ENCODE measurements at regions not wholly inside any gene's neighbourhood (a gene's known extent, or its start where the extent isn't known, plus 50 kb on each side); places are given as distances from the start of the nearest gene placed in this dataset.
A peak's percentile ranks its signal among the peaks of the same experiment; 100 is the strongest.

- no peak for DNase-seq
- H3K27ac ChIP-seq (ENCODE audit: low read depth in 1 of 2, low read length in 2 of 2), result no peak overlapping the region
- H3K4me2 ChIP-seq (replicated peaks; ENCODE audit: extremely low read depth, low read length, poor library complexity, severe bottlenecking), result no peak overlapping the region
- Mint-ChIP-seq H3K27ac (no peak overlapping the region), H3K36me3 (no peaks in the 10 kb centered on the region), H3K4me3 (peak overlapping the region in 1 of 2 donors; percentile 56), H3K9me3 (peaks cover 3 to 10% (median 5%) of the 10 kb centered on the region in 7 donors), H3K27me3 (ENCODE audit: low read depth in 3 of 3) (peaks cover 7 to 21% (median 9%) of the 10 kb centered on the region in 3 donors), H3K4me1 (no peaks in the 10 kb centered on the region)
- H3K4me3 ChIP-seq (replicated peaks in 1 of 3; ENCODE audit: low read depth in 2 of 3, low read length in 3 of 3), result no peak overlapping the region
- H3K9me3 ChIP-seq (replicated peaks in 1 of 2; ENCODE audit: control insufficient read depth in 1 of 2, insufficient read depth in 1 of 2, low read length in 2 of 2), result no peaks in the 10 kb centered on the region
- no peaks in the 10 kb centered on the region for H4K20me1 ChIP-seq (ENCODE audit: insufficient read depth, low read length)
- no peaks in the 10 kb centered on the region for H3K79me2 ChIP-seq (ENCODE audit: insufficient read depth, low read length)
- intact Hi-C loops (cut with micrococcal nuclease), result no loop called here
- TF ChIP-seq, protein P1, sequence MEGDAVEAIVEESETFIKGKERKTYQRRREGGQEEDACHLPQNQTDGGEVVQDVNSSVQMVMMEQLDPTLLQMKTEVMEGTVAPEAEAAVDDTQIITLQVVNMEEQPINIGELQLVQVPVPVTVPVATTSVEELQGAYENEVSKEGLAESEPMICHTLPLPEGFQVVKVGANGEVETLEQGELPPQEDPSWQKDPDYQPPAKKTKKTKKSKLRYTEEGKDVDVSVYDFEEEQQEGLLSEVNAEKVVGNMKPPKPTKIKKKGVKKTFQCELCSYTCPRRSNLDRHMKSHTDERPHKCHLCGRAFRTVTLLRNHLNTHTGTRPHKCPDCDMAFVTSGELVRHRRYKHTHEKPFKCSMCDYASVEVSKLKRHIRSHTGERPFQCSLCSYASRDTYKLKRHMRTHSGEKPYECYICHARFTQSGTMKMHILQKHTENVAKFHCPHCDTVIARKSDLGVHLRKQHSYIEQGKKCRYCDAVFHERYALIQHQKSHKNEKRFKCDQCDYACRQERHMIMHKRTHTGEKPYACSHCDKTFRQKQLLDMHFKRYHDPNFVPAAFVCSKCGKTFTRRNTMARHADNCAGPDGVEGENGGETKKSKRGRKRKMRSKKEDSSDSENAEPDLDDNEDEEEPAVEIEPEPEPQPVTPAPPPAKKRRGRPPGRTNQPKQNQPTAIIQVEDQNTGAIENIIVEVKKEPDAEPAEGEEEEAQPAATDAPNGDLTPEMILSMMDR (IDR thresholded peaks at IDR 0.05), result no peak
- H3K9ac ChIP-seq (ENCODE audit: insufficient read depth, low read length, poor library complexity, severe bottlenecking), result no peak overlapping the region
- no peaks in the 10 kb centered on the region for H3K4me1 ChIP-seq (ENCODE audit: control insufficient read depth in 1 of 2, insufficient read depth in 2 of 2, low read length in 2 of 2)
- no peaks in the 10 kb centered on the region for H3K36me3 ChIP-seq (replicated peaks in 1 of 2; ENCODE audit: control insufficient read depth in 1 of 2, insufficient read depth in 2 of 2, low read length in 2 of 2)
- WGBS (ENCODE audit: insufficient coverage), result 9% methylated on average over 26 of the region's 34 CpGs
- H3K27me3 ChIP-seq (ENCODE audit: control insufficient read depth in 2 of 2, insufficient read depth in 2 of 2, low read length in 2 of 2), result peaks cover 2 to 10% of the 10 kb centered on the region in 2 donors
- no peak overlapping the region for H2AFZ ChIP-seq (ENCODE audit: insufficient read depth, low read depth, low read length, poor library complexity, severe bottlenecking)
Observed at GRCh38 chr7:54932818-54933543, 85.8 kb upstream of the EGFR start.

DNA sequence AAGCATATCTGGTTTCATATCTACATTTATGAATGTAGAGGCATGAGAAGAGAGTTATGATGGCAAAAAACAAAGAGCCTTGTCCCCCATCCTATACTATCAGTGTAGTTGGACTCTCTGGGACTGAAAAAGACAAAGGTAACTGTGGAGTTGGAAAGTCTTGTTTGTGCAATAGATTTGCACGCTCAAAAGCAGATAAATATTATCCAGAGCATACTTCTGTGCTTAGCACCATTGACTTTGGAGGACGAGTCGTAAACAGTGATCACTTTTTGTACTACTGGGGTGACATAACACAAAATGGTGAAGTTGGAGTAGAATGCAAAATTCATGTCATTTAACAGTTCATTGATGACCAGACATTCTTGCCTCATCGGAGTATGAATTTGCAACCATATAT is 85.2 kb upstream of the EGFR start:
- Mint-ChIP-seq H3K36me3 (no peaks in the 10 kb centered on the region), H3K4me1 (no peaks in the 10 kb centered on the region), H3K27me3 (ENCODE audit: low read depth in 3 of 3) (peaks cover 7 to 21% (median 9%) of the 10 kb centered on the region in 3 donors), H3K9me3 (peaks cover 3 to 10% (median 6%) of the 10 kb centered on the region in 7 donors), H3K4me3 (peak overlapping the region in 1 of 2 donors; percentile 56), H3K27ac (no peak overlapping the region)
- Histone ChIP-seq H3K79me2 (ENCODE audit: insufficient read depth, low read length) (no peaks in the 10 kb centered on the region), H3K27me3 (ENCODE audit: control insufficient read depth in 2 of 2, insufficient read depth in 2 of 2, low read length in 2 of 2) (peaks cover 2 to 10% of the 10 kb centered on the region in 2 donors), H3K9ac (ENCODE audit: insufficient read depth, low read length, poor library complexity, severe bottlenecking) (no peak overlapping the region), H3K9me3 (replicated peaks in 1 of 2; ENCODE audit: control insufficient read depth in 1 of 2, insufficient read depth in 1 of 2, low read length in 2 of 2) (no peaks in the 10 kb centered on the region), H3K4me2 (replicated peaks; ENCODE audit: extremely low read depth, low read length, poor library complexity, severe bottlenecking) (no peak overlapping the region), H3K36me3 (replicated peaks in 1 of 2; ENCODE audit: control insufficient read depth in 1 of 2, insufficient read depth in 2 of 2, low read length in 2 of 2) (no peaks in the 10 kb centered on the region), H2AFZ (ENCODE audit: insufficient read depth, low read depth, low read length, poor library complexity, severe bottlenecking) (no peak overlapping the region), H3K4me1 (ENCODE audit: control insufficient read depth in 1 of 2, insufficient read depth in 2 of 2, low read length in 2 of 2) (no peaks in the 10 kb centered on the region), H3K27ac (ENCODE audit: low read depth in 1 of 2, low read length in 2 of 2) (no peak overlapping the region), H4K20me1 (ENCODE audit: insufficient read depth, low read length) (no peaks in the 10 kb centered on the region), H3K4me3 (replicated peaks in 1 of 3; ENCODE audit: low read depth in 2 of 3, low read length in 3 of 3) (no peak overlapping the region)
- intact Hi-C loops (cut with micrococcal nuclease), result no loop called here
- TF ChIP-seq, protein P1 (IDR thresholded peaks at IDR 0.05), result no peak
- no CpG with 5 or more reads among the region's 4 CpGs for WGBS (ENCODE audit: insufficient coverage)
- DNase-seq, result no peak
